Skin epidermis (tissue), 12 donors: ENCODE measurements at regions not wholly inside any gene's neighbourhood (a gene's known extent, or its start where the extent isn't known, plus 50 kb on each side); places are given as distances from the start of the nearest gene placed in this dataset.

Experiments used
- H3K27ac ChIP-seq, 21 experiments: fragments of 200-600 bp; sonication (generic) in 11 of 21; one replicate each; pipeline ENCODE4 v1.5.0; 2020; ENCODE audit warnings: mild to moderate bottlenecking in 3 of 21, inconsistent platforms in 2 of 21, moderate library complexity in 2 of 21
- H3K4me3 ChIP-seq, 7 experiments: fragments of 200-600 bp; sonication (generic) in 2 of 7; one replicate each; pipeline ENCODE4 v1.5.0; 2020; ENCODE audit warnings: inconsistent platforms in 2 of 7, mild to moderate bottlenecking in 2 of 7, moderate library complexity in 1 of 7

GRCh38 chr4:37132975-37133360, 111.6 kb upstream of the NWD2 start:
- Histone ChIP-seq H3K4me3 (no peak overlapping the region), H3K27ac (no peak overlapping the region)

- Histone ChIP-seq H3K27ac (no peak overlapping the region), H3K4me3 (no peak overlapping the region)
These were observed 106.4 kb upstream of the NWD2 start for GRCh38 chr4:37138019-37138653.

- H3K27ac ChIP-seq: no peak overlapping the region
- H3K4me3 ChIP-seq: no peak overlapping the region
These were observed 105.8 kb upstream of the NWD2 start for GRCh38 chr4:37138789-37139188.

- Histone ChIP-seq H3K4me3 (no peak overlapping the region), H3K27ac (no peak overlapping the region)
These were observed 104.6 kb upstream of the NWD2 start for GRCh38 chr4:37139987-37140386.

- Histone ChIP-seq H3K4me3 (no peak overlapping the region), H3K27ac (no peak overlapping the region)
These were observed 98.3 kb upstream of the NWD2 start for GRCh38 chr4:37146260-37146659.

GRCh38 chr4:37157476-37158167, 86.9 kb upstream of the NWD2 start:
- Histone ChIP-seq H3K4me3 (no peak overlapping the region), H3K27ac (no peak overlapping the region)

- Histone ChIP-seq H3K27ac (no peak overlapping the region), H3K4me3 (no peak overlapping the region)
These were observed 83.9 kb upstream of the NWD2 start for GRCh38 chr4:37160653-37161052.

- no peak overlapping the region for H3K27ac ChIP-seq
These were observed 78.7 kb upstream of the NWD2 start for GRCh38 chr4:37165844-37166243.

GRCh38 chr4:37169956-37170355, 74.6 kb upstream of the NWD2 start:
- H3K27ac ChIP-seq: no peak overlapping the region
- H3K4me3 ChIP-seq: no peak overlapping the region

More at GRCh38 chr4:37165844-37166243, 78.7 kb upstream of the NWD2 start:
- H3K4me3 ChIP-seq: no peak overlapping the region

GRCh38 chr4:37188100-37188499, 56.4 kb upstream of the NWD2 start:
- Histone ChIP-seq H3K27ac (no peak overlapping the region), H3K4me3 (no peak overlapping the region)
